ENCODE measurements at regions not wholly inside any gene's neighbourhood (a gene's known extent, or its start where the extent isn't known, plus 50 kb on each side); places are given as distances from the start of the nearest gene placed in this dataset.

GRCh38 chr17:14622615-14623101 lies 321.8 kb downstream of the HS3ST3B1 start:
- H3K4me1 Mint-ChIP-seq (ENCODE audit: low read depth, unreplicated experiment), result no peaks in the 10 kb centered on the region
- DNase-seq, result no peak
- no peaks in the 10 kb centered on the region for H3K27me3 Mint-ChIP-seq (ENCODE audit: unreplicated experiment)
- H3K27ac Mint-ChIP-seq (ENCODE audit: unreplicated experiment), result no peak overlapping the region
- no peak overlapping the region for H3K4me3 Mint-ChIP-seq (ENCODE audit: unreplicated experiment)
- no peaks in the 10 kb centered on the region for H3K36me3 Mint-ChIP-seq (ENCODE audit: unreplicated experiment)
- H3K9me3 Mint-ChIP-seq (ENCODE audit: unreplicated experiment), result no peaks in the 10 kb centered on the region
- no peak for TF ChIP-seq CTCF (IDR thresholded peaks at IDR 0.05; ENCODE audit: partially characterized antibody, unreplicated experiment)

DNA sequence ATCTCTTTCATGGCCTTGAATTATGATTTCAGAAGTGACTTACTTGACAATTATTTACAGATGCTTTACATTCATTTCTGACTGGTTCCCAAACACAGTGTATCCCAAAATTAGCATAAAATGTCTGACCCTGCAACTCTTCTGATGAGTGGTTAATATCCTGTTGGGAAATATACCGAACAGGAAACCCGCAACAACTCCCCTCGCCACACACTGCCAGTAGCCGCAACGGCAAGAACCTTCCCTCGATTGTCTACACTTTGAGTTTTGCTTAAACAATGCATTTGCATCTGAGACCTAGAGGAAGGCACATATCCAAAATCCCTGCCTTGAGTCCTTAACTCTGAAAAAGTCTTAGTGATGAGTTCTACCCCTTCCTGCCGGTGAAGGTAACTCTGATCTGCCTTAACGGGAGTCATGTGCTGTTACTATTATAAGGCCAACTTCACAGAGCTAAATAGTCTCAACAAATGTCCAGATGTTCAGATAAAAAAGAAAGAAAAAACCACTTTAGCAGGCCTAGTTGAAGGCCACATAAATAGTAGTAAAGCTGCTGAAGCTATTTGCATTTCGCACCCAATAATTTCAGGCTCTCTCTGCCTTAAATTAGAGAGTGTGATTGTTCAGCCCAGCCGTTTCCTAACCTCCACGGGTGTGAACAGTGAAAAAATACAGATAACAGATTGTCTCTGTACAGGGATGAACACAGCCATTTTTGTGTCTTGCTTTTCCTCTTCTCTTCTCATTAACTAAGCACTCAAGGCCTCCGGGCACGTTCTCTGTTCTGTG lies 321.1 kb downstream of the HS3ST3B1 start:
- Mint-ChIP-seq H3K36me3 (ENCODE audit: unreplicated experiment) (no peaks in the 10 kb centered on the region), H3K4me1 (ENCODE audit: low read depth, unreplicated experiment) (no peaks in the 10 kb centered on the region), H3K27ac (ENCODE audit: unreplicated experiment) (no peak overlapping the region), H3K27me3 (ENCODE audit: unreplicated experiment) (no peaks in the 10 kb centered on the region), H3K9me3 (ENCODE audit: unreplicated experiment) (no peaks in the 10 kb centered on the region), H3K4me3 (ENCODE audit: unreplicated experiment) (no peak overlapping the region)
- TF ChIP-seq CTCF (IDR thresholded peaks at IDR 0.05; ENCODE audit: partially characterized antibody, unreplicated experiment), result no peak
- no peak for DNase-seq

GRCh38 chr17:14619821-14620220 lies 318.9 kb downstream of the HS3ST3B1 start:
- H3K27me3 Mint-ChIP-seq (ENCODE audit: unreplicated experiment), result peaks cover 2% of the 10 kb centered on the region

DNA sequence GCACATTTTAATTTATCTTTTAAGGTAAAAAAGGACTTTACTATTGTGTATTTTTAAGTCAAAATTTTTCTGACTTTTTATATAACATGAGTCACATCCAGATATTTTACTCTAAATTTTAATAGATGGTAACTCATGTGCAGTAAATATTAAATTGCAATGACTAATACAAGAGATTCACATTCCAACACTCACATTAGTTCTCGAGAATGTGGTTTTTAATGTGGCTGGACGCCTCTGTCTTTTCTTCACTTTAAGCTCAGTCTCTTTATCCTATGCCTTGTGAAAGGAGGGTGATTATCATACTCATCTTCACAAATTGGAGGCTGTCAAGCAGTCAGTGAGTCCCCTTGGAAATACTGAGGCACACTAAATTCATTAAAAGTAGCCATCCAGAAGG lies 315.6 kb downstream of the HS3ST3B1 start:
- no peaks in the 10 kb centered on the region for H3K36me3 Mint-ChIP-seq (ENCODE audit: unreplicated experiment)
- no peak overlapping the region for H3K27ac Mint-ChIP-seq (ENCODE audit: unreplicated experiment)
- no peak for TF ChIP-seq CTCF (IDR thresholded peaks at IDR 0.05; ENCODE audit: partially characterized antibody, unreplicated experiment)
- peaks cover 2% of the 10 kb centered on the region for H3K27me3 Mint-ChIP-seq (ENCODE audit: unreplicated experiment)
- DNase-seq, result no peak
- H3K4me1 Mint-ChIP-seq (ENCODE audit: low read depth, unreplicated experiment), result no peaks in the 10 kb centered on the region
- H3K4me3 Mint-ChIP-seq (ENCODE audit: unreplicated experiment), result no peak overlapping the region
- H3K9me3 Mint-ChIP-seq (ENCODE audit: unreplicated experiment), result no peaks in the 10 kb centered on the region

More at GRCh38 chr17:14619821-14620220, 318.9 kb downstream of the HS3ST3B1 start:
- TF ChIP-seq CTCF (IDR thresholded peaks at IDR 0.05; ENCODE audit: partially characterized antibody, unreplicated experiment), result no peak
- DNase-seq, result no peak
- Mint-ChIP-seq H3K36me3 (ENCODE audit: unreplicated experiment) (no peaks in the 10 kb centered on the region), H3K27ac (ENCODE audit: unreplicated experiment) (no peak overlapping the region), H3K9me3 (ENCODE audit: unreplicated experiment) (no peaks in the 10 kb centered on the region), H3K4me3 (ENCODE audit: unreplicated experiment) (no peak overlapping the region), H3K4me1 (ENCODE audit: low read depth, unreplicated experiment) (no peaks in the 10 kb centered on the region)

- TF ChIP-seq CTCF (IDR thresholded peaks at IDR 0.05; ENCODE audit: partially characterized antibody, unreplicated experiment), result no peak
- Mint-ChIP-seq H3K4me1 (ENCODE audit: low read depth, unreplicated experiment) (no peaks in the 10 kb centered on the region), H3K9me3 (ENCODE audit: unreplicated experiment) (no peaks in the 10 kb centered on the region), H3K27ac (ENCODE audit: unreplicated experiment) (no peak overlapping the region), H3K4me3 (ENCODE audit: unreplicated experiment) (no peak overlapping the region), H3K36me3 (ENCODE audit: unreplicated experiment) (peaks cover 7% of the 10 kb centered on the region), H3K27me3 (ENCODE audit: unreplicated experiment) (no peaks in the 10 kb centered on the region)
- DNase-seq, result no peak
These were observed 304.4 kb downstream of the HS3ST3B1 start for GRCh38 chr17:14605267-14605599.

All from glutamatergic neuron (in vitro differentiated cells).